Lower leg skin (tissue), 3 donors: ENCODE measurements at regions not wholly inside any gene's neighbourhood (a gene's known extent, or its start where the extent isn't known, plus 50 kb on each side); places are given as distances from the start of the nearest gene placed in this dataset.

Experiments
- POLR2A ChIP-seq, 2 donors: fragments of 450-650 bp; IDR thresholded peaks; one replicate each; pipeline ENCODE4 v1.6.1; 2016 to 2017; ENCODE audit warnings: antibody characterized with exemption in 2 of 2, mild to moderate bottlenecking in 1 of 2, moderate library complexity in 1 of 2
- TF ChIP-seq, protein P1 (sequence below), 3 donors: fragments of 450-650 bp; IDR thresholded peaks; one replicate each; pipeline ENCODE4 v1.5.1; 2016; ENCODE audit warnings: antibody characterized with exemption in 3 of 3, mild to moderate bottlenecking in 3 of 3, moderate library complexity in 2 of 3

GRCh38 chr16:86927699-86928098 lies 349.4 kb downstream of the FOXL1 start:
- no peak for TF ChIP-seq POLR2A (IDR thresholded peaks at IDR 0.05)
- TF ChIP-seq, protein P1, sequence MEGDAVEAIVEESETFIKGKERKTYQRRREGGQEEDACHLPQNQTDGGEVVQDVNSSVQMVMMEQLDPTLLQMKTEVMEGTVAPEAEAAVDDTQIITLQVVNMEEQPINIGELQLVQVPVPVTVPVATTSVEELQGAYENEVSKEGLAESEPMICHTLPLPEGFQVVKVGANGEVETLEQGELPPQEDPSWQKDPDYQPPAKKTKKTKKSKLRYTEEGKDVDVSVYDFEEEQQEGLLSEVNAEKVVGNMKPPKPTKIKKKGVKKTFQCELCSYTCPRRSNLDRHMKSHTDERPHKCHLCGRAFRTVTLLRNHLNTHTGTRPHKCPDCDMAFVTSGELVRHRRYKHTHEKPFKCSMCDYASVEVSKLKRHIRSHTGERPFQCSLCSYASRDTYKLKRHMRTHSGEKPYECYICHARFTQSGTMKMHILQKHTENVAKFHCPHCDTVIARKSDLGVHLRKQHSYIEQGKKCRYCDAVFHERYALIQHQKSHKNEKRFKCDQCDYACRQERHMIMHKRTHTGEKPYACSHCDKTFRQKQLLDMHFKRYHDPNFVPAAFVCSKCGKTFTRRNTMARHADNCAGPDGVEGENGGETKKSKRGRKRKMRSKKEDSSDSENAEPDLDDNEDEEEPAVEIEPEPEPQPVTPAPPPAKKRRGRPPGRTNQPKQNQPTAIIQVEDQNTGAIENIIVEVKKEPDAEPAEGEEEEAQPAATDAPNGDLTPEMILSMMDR (IDR thresholded peaks at IDR 0.05): no peak
